ENCODE measurements at regions not wholly inside any gene's neighbourhood (a gene's known extent, or its start where the extent isn't known, plus 50 kb on each side); places are given as distances from the start of the nearest gene placed in this dataset.

- DNase-seq (ENCODE audit: extremely low read depth, low read depth) = no peak
- TF ChIP-seq CTCF (IDR thresholded peaks at IDR 0.05; ENCODE audit: low read depth, low read length, missing control alignments) = no peak
Measured at GRCh38 chr14:66119606-66120231, 366.5 kb upstream of the CCDC196 start.

GRCh38 chr14:66120402-66120801 is 365.8 kb upstream of the CCDC196 start:
- TF ChIP-seq CTCF (IDR thresholded peaks at IDR 0.05; ENCODE audit: low read depth, low read length, missing control alignments) = no peak
- DNase-seq (ENCODE audit: extremely low read depth, low read depth) = no peak
- no peak overlapping the region for H3K4me3 ChIP-seq (replicated peaks; ENCODE audit: low read depth, low read length)

More at GRCh38 chr14:66119606-66120231, 366.5 kb upstream of the CCDC196 start:
- H3K4me3 ChIP-seq (replicated peaks; ENCODE audit: low read depth, low read length) = no peak overlapping the region

GRCh38 chr14:66121859-66122258 is 364.3 kb upstream of the CCDC196 start:
- H3K4me3 ChIP-seq (replicated peaks; ENCODE audit: low read depth, low read length) = no peak overlapping the region
- DNase-seq (ENCODE audit: extremely low read depth, low read depth) = no peak
- TF ChIP-seq CTCF (IDR thresholded peaks at IDR 0.05; ENCODE audit: low read depth, low read length, missing control alignments) = no peak

GRCh38 chr14:66129224-66129623 is 356.9 kb upstream of the CCDC196 start:
- no peak for DNase-seq (ENCODE audit: extremely low read depth, low read depth)
- H3K4me3 ChIP-seq (replicated peaks; ENCODE audit: low read depth, low read length) = no peak overlapping the region
- no peak for TF ChIP-seq CTCF (IDR thresholded peaks at IDR 0.05; ENCODE audit: low read depth, low read length, missing control alignments)

GRCh38 chr14:66131111-66131510 is 355.1 kb upstream of the CCDC196 start:
- DNase-seq (ENCODE audit: extremely low read depth, low read depth) = no peak
- no peak overlapping the region for H3K4me3 ChIP-seq (replicated peaks; ENCODE audit: low read depth, low read length)
- no peak for TF ChIP-seq CTCF (IDR thresholded peaks at IDR 0.05; ENCODE audit: low read depth, low read length, missing control alignments)

- no peak for TF ChIP-seq CTCF (IDR thresholded peaks at IDR 0.05; ENCODE audit: low read depth, low read length, missing control alignments)
- H3K4me3 ChIP-seq (replicated peaks; ENCODE audit: low read depth, low read length) = no peak overlapping the region
- DNase-seq (ENCODE audit: extremely low read depth, low read depth) = no peak
Measured at GRCh38 chr14:66133666-66134065, 352.5 kb upstream of the CCDC196 start.

GRCh38 chr14:66135831-66136230 is 350.3 kb upstream of the CCDC196 start:
- DNase-seq (ENCODE audit: extremely low read depth, low read depth) = no peak
- no peak for TF ChIP-seq CTCF (IDR thresholded peaks at IDR 0.05; ENCODE audit: low read depth, low read length, missing control alignments)
- H3K4me3 ChIP-seq (replicated peaks; ENCODE audit: low read depth, low read length) = no peak overlapping the region

Data from HFF-Myc (cell line).